Keratinocyte (primary cell): ENCODE measurements at regions not wholly inside any gene's neighbourhood (a gene's known extent, or its start where the extent isn't known, plus 50 kb on each side); places are given as distances from the start of the nearest gene placed in this dataset.

ENCODE experiments used
- CTCF ChIP-seq, 3 experiments: IDR thresholded peaks in 1 of 3; conservative IDR thresholded peaks in 1 of 3; optimal IDR thresholded peaks in 1 of 3; 2 replicates in 2 of 3; 3 replicates in 1 of 3; pipeline versions ENCODE3 to v1.5.1; 2011; ENCODE audit warnings: low read length in 3 of 3, mild to moderate bottlenecking in 3 of 3, moderate library complexity in 2 of 3, control low read depth in 1 of 3, inconsistent platforms in 1 of 3; ENCODE audit not compliant: insufficient read depth in 2 of 3; ENCODE audit errors: extremely low read depth in 1 of 3
- EZH2 ChIP-seq: IDR thresholded peaks from one replicate; pipeline ENCODE4 v1.6.1; 2012; ENCODE audit warnings: inconsistent platforms, mild to moderate bottlenecking, low read length, moderate library complexity

- TF ChIP-seq CTCF (optimal IDR thresholded peaks at IDR 0.05 in 1 of 3, IDR thresholded peaks at IDR 0.05 in 1 of 3, conservative IDR thresholded peaks at IDR 0.05 in 1 of 3; ENCODE audit: extremely low read depth in 1 of 3, insufficient read depth in 2 of 3, low read length in 3 of 3) (no peak), EZH2 (no peak)
Observed at GRCh38 chr7:91671245-91671644, 209.3 kb downstream of the MTERF1 start.
